Left forelimb (tissue), 1 donor: ENCODE measurements at regions not wholly inside any gene's neighbourhood (a gene's known extent, or its start where the extent isn't known, plus 50 kb on each side); places are given as distances from the start of the nearest gene placed in this dataset.

Experiments
- DNase-seq: peaks from one replicate; pipeline ENCODE4 v3.0.0-alpha.2; 2018; ENCODE audit warnings: low spot score

DNA sequence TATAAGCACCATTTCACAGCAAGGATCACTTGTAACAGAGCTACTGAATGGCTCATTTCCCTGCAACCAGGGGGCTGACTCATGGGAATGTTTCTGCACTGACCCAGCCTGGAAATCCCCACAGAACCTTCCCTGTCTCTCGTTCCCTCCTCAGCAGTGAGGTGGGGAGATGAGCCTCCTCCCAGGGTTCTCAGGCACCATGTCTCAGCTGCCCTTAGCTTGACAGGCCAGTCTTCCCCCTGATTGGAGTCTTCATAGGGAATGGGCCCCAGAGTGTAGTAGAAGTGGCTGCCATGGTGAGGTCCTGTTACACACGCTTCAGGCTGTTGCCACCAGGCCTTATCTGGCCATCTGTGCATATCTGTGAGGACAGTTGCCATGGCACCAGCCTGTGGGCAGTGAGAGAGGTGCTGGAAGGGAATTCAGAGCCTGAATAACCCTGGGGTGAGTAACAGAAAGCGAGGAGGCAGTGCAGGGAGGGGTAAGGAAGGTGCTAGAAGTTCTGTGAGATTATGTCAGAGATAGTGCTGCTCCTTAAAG is 324.4 kb downstream of the ENC1 start:
- DNase-seq, result no peak

- no peak for DNase-seq
These were observed 325.6 kb downstream of the ENC1 start for GRCh38 chr5:74314906-74315305.

DNA sequence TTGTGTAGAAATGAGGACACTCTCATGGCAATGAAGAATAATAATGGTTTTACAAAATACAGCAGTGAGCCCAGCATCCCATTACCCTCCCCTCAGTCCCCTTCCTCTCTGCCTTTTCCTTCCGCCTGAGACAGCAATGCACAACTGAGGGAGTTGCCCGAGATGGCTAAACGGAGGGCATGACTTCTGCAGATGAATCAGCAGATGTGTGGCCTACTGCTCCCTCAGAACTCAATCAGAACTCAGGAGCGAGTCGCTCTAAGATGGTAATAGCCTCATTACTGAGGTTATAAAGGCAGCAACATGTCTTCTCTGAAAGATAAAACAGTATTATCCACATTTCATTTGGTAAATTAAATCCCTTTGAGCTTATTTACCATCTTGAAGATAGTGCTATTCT is 326.6 kb downstream of the ENC1 start:
- no peak for DNase-seq

GRCh38 chr5:74312746-74313145 is 327.8 kb downstream of the ENC1 start:
- DNase-seq, result no peak

GRCh38 chr5:74311961-74312360 is 328.6 kb downstream of the ENC1 start:
- DNase-seq, result no peak

GRCh38 chr5:74310997-74311930 is 329.3 kb downstream of the ENC1 start:
- no peak for DNase-seq

DNA sequence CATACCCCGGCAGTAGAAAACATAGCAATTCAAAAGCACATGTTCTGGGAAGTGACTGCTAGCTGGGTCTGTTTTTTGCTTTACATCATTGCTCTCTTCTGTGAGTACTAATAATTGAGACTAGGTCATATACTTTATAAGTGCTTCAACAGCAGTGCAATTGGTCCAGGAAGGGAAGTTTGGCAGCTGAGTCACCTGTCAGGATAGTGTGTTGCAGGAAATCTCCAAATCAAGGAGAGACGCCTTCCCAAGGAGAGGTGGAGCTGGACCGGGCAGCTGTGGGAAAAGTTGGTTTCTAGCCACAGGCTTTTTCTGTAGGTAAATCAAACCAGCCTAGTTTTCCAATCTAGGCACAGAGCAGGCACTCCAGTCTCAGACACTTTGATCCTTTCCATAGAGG is 330.1 kb downstream of the ENC1 start:
- no peak for DNase-seq

- DNase-seq, result no peak
These were observed 331.5 kb downstream of the ENC1 start for GRCh38 chr5:74309050-74309449.

DNA sequence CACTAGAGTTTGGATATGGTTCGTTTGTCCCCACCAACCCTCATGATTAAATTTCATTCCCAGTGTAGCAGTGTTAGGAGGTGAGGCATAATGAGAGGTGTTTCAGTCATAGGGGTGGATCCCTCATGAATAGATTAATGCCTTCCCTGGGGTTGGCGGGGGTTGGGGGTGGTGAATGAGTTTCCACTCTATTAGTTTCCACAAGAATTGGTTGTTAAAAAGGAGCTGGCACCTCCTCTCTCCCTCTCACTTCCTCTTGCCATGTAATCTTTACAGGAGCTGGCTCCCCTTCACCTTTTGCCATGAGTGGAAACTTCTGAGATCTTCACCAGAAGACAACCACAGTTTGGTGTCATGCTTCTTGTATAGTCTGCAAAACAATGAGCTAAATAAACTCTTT is 333.7 kb downstream of the ENC1 start:
- DNase-seq, result no peak

DNA sequence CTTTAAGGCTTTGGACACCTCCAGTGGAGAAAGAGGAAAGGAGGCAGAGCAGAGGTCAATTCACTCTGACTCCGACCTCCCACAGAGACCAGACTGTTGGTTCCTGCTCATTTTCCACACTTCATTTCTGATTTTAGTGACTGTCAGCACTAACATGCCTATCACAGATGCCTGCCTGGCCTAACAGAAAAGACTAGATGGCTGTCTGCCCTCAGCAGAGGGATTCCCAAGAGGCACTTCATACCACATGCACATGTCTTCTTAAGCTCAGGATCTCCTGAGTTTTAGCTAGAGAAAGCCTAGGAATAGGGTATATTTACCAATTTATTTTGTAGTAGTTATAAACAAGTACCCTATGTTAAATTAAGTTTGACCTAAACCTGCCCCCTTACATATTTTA is 336.0 kb downstream of the ENC1 start:
- no peak for DNase-seq

DNA sequence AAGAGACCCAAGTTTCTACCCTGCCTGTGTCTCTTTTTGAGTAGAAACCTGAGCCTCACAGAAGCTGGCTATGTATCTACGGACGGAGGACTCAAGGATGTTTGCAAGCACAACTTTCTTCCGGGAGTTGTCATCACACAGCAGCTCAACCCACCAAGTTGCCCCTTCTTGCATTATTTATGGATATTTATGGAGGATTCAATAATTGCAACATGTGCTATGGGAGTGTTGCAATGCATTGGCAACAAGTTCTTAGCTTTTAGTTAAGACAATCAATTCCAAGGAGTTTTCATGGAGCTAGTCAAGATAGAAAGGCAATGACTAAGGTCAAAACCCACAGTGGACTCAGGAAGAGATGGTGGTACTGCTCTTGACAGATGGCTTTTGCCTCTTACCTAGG is 336.9 kb downstream of the ENC1 start:
- DNase-seq, result no peak

DNA sequence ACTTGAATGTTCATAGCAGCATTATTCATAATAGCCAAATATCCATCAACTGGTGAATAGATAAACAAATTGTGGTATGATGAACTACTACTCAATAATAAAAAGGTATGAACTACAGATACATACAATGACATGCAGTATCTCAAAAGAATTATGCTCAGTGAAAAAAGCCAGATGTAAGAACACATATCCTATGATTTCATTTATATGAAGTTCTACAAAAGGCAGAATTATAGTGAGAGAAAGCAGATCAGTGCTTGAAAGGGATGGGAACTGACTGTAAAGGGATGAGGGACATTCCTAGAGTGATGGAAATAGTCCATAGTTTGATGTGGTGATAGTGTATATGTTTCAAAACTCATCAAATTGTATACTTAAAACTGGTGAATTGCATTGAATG is 339.0 kb downstream of the ENC1 start:
- DNase-seq, result no peak

DNA sequence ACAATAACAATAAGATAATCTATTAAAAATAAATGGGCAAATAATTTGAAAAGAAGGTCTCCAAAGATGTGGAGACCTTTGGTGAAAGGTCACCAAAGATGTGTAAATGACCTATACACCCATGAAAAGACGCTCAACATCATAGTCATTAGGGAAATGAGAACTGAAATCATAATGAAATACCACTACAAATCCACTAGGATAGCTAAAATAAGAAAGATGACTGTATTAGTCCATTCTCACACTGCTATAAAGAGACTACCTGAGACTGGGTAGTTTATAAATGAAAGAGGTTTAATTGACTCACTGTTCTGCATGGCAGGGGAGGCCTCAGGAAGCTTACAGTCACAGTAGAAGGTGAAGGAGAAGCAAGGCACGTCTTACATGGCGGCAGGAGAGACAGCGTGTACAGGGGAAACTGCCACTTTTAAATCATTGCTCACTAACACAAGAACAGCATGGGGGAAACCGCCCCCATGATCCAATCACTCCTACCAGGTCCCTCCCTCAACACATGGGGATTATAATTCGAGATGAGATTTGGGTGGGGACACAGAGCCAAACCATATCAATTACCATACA is 339.6 kb downstream of the ENC1 start:
- DNase-seq, result no peak

- no peak for DNase-seq
These were observed 340.7 kb downstream of the ENC1 start for GRCh38 chr5:74299833-74300232.

GRCh38 chr5:74296685-74297408 is 343.7 kb downstream of the ENC1 start:
- DNase-seq, result no peak

- no peak for DNase-seq
These were observed 344.9 kb downstream of the ENC1 start for GRCh38 chr5:74295676-74296075.

GRCh38 chr5:74295141-74295540 is 345.4 kb downstream of the ENC1 start:
- no peak for DNase-seq

DNA sequence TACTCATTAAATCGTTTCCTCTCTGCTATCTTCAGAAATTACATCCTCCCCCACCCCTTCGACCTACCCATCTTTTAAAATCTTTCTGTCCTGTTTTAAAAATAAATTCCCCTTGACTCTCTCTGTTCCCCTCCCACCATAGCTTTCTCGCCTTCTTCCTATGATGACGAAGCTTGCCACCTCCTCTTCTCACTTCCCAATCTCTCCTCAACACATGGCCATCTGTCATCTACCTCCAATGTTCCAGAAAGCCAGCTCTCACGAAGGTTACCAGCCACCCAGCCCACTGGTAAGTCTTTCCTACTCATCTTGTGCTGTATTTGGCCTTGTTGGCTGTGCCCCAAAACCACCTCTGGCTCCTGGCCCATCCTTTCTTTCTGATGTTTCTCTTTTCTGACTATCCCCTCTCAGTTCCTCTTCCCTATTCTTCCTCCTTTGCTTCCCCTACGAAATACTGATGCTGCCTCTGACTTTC is 346.3 kb downstream of the ENC1 start:
- no peak for DNase-seq

GRCh38 chr5:74293182-74293581 is 347.3 kb downstream of the ENC1 start:
- no peak for DNase-seq

DNA sequence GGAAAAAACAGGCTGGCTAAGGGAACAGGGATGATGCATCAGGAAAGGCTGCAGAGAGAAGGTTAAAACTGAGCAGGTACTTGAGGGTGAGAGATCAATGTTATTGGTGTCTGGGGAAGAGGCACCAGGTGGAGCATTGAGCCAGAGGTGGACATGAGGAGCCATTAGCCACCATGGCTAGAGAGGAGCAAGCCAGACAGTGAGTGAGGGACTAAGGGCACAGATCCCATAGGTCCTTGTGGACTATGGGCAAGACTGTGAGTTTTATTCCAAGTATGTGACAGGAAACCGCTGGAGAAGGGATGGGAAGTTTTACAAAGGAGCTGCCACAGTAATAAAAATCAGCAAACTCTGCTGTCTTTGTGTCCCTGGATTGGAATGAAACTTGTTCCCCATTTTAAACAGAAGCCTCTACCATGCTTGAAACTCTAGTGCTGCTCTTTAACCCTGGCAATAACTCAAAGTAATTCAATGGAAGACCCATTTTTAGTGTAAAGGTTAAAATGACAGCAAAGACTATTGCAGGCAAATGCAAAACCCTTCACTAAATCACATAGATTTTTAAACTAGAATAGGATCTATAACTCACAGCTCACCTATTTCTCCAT is 349.8 kb downstream of the ENC1 start:
- no peak for DNase-seq

- DNase-seq, result no peak
These were observed 350.8 kb downstream of the ENC1 start for GRCh38 chr5:74289691-74290090.

DNA sequence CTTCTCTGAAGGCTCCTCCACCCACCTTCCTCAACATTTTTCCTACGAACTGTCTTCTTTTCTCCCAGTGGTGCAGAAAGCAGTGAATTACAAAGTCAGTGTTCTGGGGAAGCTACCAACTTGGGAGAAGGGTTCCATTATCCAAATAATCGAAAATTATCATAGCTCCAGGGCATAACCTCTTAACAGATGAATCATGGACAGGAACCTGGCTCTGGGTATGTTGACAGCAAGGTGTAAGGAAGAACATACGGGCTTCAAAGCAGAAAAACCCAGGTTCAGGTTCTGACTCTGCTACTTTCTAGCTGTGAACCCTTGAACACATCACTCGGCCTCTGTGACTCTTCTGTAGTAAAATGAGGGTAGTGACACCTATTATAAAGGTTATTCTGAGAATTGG is 351.3 kb downstream of the ENC1 start:
- DNase-seq, result no peak
